Activated T-cell treated with anti-CD3 and anti-CD28 coated beads, Interleukin-2, amount 50 U/mL, for 72 hours (primary cell): ENCODE measurements at regions not wholly inside any gene's neighbourhood (a gene's known extent, or its start where the extent isn't known, plus 50 kb on each side); places are given as distances from the start of the nearest gene placed in this dataset.

ENCODE experiments used
- ATAC-seq, 2 donors: fragments of 150-1000 bp; cut with Tn5 transposase; replicated peaks in 1 of 2; 2 replicates each; pipeline ENCODE4 v1.10.0; 2021; ENCODE audit warnings: moderate library complexity in 2 of 2, mild to moderate bottlenecking in 1 of 2
- DNase-seq, 2 donors: peaks; one replicate each; pipeline ENCODE4 v3.0.0; 2021 to 2022; ENCODE audit warnings: mixed read lengths in 1 of 2
- H3K27ac Mint-ChIP-seq: one replicate; pipeline ENCODE4 v1.8.0; 2022; ENCODE audit warnings: mild to moderate bottlenecking, moderate library complexity, mixed read lengths
- H3K27me3 Mint-ChIP-seq: one replicate; pipeline ENCODE4 v1.8.0; 2022; ENCODE audit warnings: low read depth, mixed read lengths
- H3K36me3 Mint-ChIP-seq, 2 donors: one replicate each; pipeline ENCODE4 v1.8.0; 2022; ENCODE audit warnings: mixed read lengths in 2 of 2, mild to moderate bottlenecking in 1 of 2; ENCODE audit not compliant: insufficient read depth in 2 of 2
- H3K4me1 Mint-ChIP-seq: one replicate; pipeline ENCODE4 v1.8.0; 2022; ENCODE audit warnings: low read depth, mixed read lengths
- H3K4me3 Mint-ChIP-seq, 2 donors: one replicate each; pipeline ENCODE4 v1.8.0; 2022; ENCODE audit warnings: mild to moderate bottlenecking in 2 of 2, mixed read lengths in 2 of 2, moderate library complexity in 2 of 2
- H3K9me3 Mint-ChIP-seq, 2 donors: one replicate each; pipeline ENCODE4 v1.8.0; 2022; ENCODE audit warnings: mixed read lengths in 2 of 2

DNA sequence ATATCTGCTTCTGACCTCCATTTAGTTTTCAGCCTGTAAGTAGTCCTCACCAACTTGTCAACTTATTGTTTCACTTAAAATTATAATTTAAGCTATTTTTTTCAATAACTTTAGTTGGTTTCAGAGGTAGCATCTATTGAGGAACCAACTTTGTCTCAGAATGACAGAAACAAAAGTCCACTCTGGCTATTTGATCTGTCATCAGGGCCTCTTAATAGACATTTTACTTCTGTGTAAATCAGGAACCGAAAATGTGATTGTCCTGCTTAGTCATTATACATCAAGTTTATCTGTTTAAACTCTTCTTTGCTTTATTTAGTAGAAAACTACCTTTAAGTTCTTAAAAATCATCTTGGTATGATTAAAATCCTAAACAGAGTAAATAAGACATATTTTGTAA, 820.8 kb upstream of the EDIL3 start:
- DNase-seq (no peak), ATAC-seq (no peak)
- Mint-ChIP-seq H3K36me3 (peaks cover 0 to 3% of the 10 kb centered on the region in 2 donors), H3K9me3 (peaks cover 1 to 4% of the 10 kb centered on the region in 2 donors), H3K27me3 (no peaks in the 10 kb centered on the region), H3K4me3 (no peak overlapping the region), H3K27ac (no peak overlapping the region), H3K4me1 (no peaks in the 10 kb centered on the region)

DNA sequence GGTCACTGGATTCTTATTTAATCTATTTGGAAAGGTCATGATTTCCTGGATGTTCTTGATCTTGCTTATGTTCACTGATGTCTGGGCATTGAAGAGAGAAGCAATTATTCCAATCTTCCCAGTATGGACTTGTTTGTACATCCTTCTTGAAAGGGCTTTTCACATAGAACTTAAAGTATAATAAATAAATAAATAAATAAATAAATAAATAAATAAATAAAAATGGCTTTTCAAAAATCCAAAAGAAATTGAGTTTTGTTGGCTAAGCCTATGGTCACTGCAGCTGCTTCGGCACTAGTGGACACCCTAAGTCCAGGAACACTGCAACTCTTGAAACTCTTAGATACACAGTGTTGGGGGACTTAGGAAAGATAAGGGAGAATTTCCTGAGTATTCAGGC, 840.7 kb upstream of the EDIL3 start:
- no peak for DNase-seq
- Mint-ChIP-seq H3K4me1 (no peaks in the 10 kb centered on the region), H3K9me3 (peaks cover 5 to 8% of the 10 kb centered on the region in 2 donors), H3K27me3 (no peaks in the 10 kb centered on the region), H3K4me3 (no peak overlapping the region), H3K36me3 (no peaks in the 10 kb centered on the region), H3K27ac (no peak overlapping the region)
- no peak for ATAC-seq

DNA sequence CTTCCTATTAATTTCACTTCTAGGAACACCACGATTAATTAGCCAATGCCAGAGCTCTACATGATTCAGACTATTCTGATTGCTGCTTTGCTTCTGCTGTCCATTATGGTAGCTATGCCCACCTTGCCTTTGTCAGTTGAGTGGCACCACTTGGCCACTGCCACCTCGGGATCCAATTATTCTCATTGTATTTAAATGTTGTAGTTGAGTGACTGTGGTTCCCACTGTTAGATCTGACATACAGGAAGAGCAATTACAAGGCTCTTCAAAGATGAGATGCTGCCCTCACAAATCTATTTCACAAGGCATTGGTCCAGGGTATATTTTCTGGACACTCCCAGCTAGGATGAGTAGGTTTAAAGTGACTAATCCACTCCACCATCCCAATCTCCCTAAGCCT, 864.5 kb upstream of the EDIL3 start:
- H3K4me1 Mint-ChIP-seq = no peaks in the 10 kb centered on the region
- H3K4me3 Mint-ChIP-seq = no peak overlapping the region
- H3K27ac Mint-ChIP-seq = no peak overlapping the region
- DNase-seq (no peak), ATAC-seq (no peak)
- peaks cover 3 to 12% of the 10 kb centered on the region in 2 donors for H3K9me3 Mint-ChIP-seq
- H3K27me3 Mint-ChIP-seq = no peaks in the 10 kb centered on the region
- H3K36me3 Mint-ChIP-seq = no peaks in the 10 kb centered on the region

DNA sequence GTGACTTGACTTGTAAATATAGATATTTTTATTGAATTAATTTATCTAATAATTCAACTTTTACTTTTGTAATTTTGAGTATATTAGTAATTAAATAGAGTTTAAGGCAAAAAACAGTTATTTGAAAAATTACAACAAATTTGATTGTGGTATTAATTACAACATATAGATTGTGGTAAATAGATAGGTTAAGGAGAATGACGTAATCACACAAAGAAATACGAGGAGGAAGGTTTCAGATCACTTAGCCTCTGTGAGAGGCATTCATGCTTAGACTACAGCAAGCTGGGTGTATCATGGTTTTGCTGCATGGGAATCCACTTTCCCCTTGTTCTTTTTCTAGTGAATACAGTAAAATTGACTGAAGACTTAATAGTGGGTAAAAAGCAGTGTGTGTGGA, 878.4 kb upstream of the EDIL3 start:
- DNase-seq (no peak), ATAC-seq (no peak)
- H3K9me3 Mint-ChIP-seq = no peaks in the 10 kb centered on the region
- no peaks in the 10 kb centered on the region for H3K36me3 Mint-ChIP-seq
- H3K27ac Mint-ChIP-seq = no peak overlapping the region
- H3K4me3 Mint-ChIP-seq = no peak overlapping the region
- H3K4me1 Mint-ChIP-seq = no peaks in the 10 kb centered on the region
- H3K27me3 Mint-ChIP-seq = no peaks in the 10 kb centered on the region

DNA sequence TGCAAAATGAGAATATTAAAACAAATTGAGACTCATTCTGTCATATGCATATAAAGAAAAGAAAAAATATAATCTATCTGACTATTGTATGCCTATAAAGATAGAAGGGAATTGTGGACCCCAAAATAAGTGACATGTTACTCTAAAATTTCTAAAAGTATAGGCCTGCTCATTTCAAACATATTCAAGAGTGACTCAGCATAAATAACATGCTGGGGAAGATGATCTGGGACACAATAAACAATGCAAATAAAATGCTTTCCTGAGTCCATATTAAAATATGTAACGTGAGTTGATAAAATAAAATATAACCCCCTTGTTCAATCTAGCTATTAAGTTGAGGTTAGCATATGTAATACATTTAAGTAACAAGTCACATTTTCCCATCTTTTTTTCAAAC, 882.0 kb upstream of the EDIL3 start:
- ATAC-seq (no peak), DNase-seq (no peak)
- no peak overlapping the region for H3K27ac Mint-ChIP-seq
- H3K4me1 Mint-ChIP-seq = no peaks in the 10 kb centered on the region
- H3K27me3 Mint-ChIP-seq = no peaks in the 10 kb centered on the region
- no peak overlapping the region for H3K4me3 Mint-ChIP-seq
- peaks cover 0 to 2% of the 10 kb centered on the region in 2 donors for H3K9me3 Mint-ChIP-seq
- no peaks in the 10 kb centered on the region for H3K36me3 Mint-ChIP-seq

DNA sequence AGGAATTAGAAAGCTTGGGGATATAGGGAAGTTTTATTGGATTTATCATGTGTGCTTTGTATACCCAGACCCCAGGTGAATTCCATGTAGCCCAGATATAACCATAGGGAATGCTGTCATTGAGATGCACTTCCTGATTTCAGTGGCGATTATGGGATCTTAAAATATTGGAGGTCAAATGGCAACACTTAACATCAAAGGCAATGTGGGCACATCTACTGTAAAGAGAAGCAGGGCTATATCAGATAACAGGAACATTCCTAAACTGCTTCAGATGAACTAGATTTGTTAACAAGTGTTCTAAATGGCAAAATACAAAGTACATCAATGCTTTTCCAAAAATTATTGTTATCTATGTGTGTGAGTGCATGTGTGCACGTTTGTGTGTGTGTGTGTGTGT, 883.5 kb upstream of the EDIL3 start:
- ATAC-seq = no peak
- Mint-ChIP-seq H3K4me1 (no peaks in the 10 kb centered on the region), H3K36me3 (no peaks in the 10 kb centered on the region), H3K27ac (no peak overlapping the region), H3K27me3 (no peaks in the 10 kb centered on the region), H3K9me3 (peaks cover 0 to 2% of the 10 kb centered on the region in 2 donors), H3K4me3 (no peak overlapping the region)
- no peak for DNase-seq

DNA sequence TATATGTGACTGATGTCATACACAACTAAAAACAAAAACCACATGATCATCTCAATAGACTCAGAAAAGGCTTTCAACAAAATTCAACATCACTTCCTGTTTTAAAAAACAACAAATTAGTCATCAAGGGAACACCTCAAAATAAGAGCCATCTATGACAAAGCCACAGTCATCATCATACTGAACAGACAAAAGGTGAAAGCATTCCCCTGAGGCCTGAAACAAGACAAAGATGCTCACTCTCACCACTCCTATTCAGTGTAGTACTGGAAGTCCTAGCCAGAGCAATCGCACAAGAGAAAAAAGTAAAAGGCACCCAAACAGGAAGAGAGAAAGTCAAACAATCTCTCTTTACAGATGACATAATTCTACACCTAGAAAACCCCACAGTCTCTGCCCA, 893.5 kb upstream of the EDIL3 start:
- Mint-ChIP-seq H3K4me1 (no peaks in the 10 kb centered on the region), H3K27ac (no peak overlapping the region), H3K27me3 (no peaks in the 10 kb centered on the region), H3K4me3 (no peak overlapping the region), H3K9me3 (peaks cover 4 to 6% of the 10 kb centered on the region in 2 donors), H3K36me3 (peaks cover 1 to 2% of the 10 kb centered on the region in 2 donors)
- ATAC-seq = peak; percentile 70 to 87
- DNase-seq = no peak

DNA sequence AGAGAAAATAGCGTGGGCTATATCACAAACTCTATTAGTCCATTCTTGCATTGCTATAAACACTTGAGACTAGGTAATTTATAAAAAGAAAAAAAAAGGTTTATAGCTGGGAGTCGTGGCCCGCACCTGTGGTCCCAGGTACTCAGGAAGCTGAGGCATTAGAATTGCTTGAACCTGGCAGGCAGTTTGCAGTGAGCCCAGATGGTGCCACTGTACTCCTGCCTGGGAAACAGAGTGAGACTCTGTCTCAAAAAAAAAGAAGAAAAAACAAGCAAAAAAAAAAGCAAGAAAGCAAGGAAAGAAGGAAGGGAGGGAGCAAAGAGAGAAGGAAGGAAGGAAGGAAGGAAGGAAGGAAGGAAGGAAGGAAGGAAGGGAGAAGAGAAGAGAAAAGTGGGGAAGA, 904.2 kb upstream of the EDIL3 start:
- DNase-seq (no peak), ATAC-seq (no peak)
- H3K27me3 Mint-ChIP-seq = no peaks in the 10 kb centered on the region
- peaks cover 0 to 2% of the 10 kb centered on the region in 2 donors for H3K9me3 Mint-ChIP-seq
- H3K27ac Mint-ChIP-seq = no peak overlapping the region
- H3K36me3 Mint-ChIP-seq = no peaks in the 10 kb centered on the region
- H3K4me1 Mint-ChIP-seq = no peaks in the 10 kb centered on the region
- H3K4me3 Mint-ChIP-seq = no peak overlapping the region

DNA sequence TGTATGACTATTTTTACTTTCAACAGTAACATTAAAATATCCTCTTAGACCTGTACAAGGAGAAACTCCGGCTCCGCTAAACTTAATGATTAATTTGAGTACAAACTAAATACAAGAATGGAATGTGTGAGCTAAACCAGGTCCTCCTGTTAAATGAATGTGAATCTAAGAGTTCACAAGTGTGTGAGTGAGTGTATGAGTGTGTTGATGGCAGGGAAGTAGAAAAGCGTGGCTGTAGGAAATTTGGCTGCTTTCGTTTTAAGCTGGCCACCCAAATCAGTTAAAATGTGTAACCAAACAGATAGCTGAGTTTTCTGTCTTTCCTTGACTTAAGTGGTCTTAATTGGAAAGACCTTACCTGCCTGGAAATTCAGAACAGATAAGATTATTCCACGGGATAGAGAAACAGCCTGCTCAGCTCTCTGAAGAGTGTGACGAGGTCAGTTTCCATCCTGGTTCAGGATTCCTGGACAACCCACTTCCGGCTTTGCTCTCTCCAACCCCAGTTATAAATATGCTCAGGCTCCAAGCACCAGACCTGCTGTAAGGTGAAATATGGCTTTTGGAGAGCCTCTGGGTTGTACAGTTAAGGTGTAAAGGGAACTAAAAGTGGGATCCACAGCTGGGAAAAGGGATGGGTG, 908.6 kb upstream of the EDIL3 start:
- no peak overlapping the region for H3K4me3 Mint-ChIP-seq
- DNase-seq (no peak), ATAC-seq (no peak)
- no peak overlapping the region for H3K27ac Mint-ChIP-seq
- no peaks in the 10 kb centered on the region for H3K27me3 Mint-ChIP-seq
- H3K4me1 Mint-ChIP-seq = no peaks in the 10 kb centered on the region
- H3K36me3 Mint-ChIP-seq = no peaks in the 10 kb centered on the region
- peaks cover 0 to 2% of the 10 kb centered on the region in 2 donors for H3K9me3 Mint-ChIP-seq

DNA sequence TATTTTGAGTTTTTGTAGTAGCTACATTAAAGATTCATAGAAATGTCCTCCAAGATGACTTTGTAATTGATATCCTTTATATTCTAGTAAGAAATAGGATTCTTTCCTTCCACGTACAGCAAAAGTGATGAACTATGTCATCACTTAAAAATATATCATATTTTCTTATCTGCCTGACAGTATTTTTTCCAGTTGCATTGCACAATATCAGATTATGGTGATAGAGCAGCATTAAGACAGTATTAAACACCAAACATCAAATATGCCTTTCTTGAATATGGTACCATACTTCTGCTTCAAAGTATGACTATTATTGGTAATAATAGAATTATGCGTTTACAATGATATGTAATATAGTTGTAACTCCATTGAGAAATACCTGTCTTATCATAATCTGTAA, 919.8 kb upstream of the EDIL3 start:
- DNase-seq = no peak
- no peak for ATAC-seq
- peaks cover 2% of the 10 kb centered on the region in 2 donors for H3K9me3 Mint-ChIP-seq
- H3K27me3 Mint-ChIP-seq = no peaks in the 10 kb centered on the region
- H3K36me3 Mint-ChIP-seq = no peaks in the 10 kb centered on the region
- no peak overlapping the region for H3K27ac Mint-ChIP-seq
- no peak overlapping the region for H3K4me3 Mint-ChIP-seq
- H3K4me1 Mint-ChIP-seq = no peaks in the 10 kb centered on the region

DNA sequence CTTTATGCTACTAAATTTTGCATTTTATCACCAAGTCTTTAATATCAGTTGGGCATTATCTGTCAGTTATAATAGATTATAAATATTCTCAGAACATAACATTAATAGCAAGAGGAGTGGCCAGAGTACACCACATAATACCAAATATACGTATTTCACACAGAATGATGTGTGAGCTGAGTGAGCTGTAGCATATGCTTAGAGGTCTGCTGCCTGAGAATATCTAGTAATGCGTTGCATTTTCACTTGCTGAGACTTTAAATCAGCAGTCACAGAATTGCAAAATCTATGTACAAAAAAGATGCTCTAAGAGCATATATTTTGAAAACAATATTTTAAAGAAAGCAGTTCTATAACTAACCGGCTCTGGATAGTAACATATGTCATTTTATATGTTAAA, 921.1 kb upstream of the EDIL3 start:
- no peak overlapping the region for H3K4me3 Mint-ChIP-seq

DNA sequence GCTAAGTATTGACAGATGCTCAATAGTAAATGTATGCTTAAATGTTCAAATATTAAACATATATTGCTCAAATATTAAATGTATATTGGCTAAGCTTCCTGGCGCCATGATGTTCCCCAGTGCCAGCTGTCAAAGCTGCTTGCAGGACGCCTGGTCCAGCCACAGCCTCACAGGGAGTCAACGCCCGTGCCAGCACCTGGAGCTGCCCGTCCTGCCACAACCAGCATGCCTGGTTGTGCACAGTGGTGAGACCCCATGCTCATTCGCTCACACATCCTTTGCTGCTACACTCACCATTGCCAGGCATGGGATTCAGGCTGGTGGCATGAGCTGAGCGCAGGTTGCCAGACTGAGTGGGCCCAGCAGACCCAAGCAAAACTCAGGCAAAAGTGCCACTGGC, 926.9 kb upstream of the EDIL3 start:
- no peaks in the 10 kb centered on the region for H3K4me1 Mint-ChIP-seq
- peaks cover 0 to 2% of the 10 kb centered on the region in 2 donors for H3K9me3 Mint-ChIP-seq
- H3K4me3 Mint-ChIP-seq = no peak overlapping the region
- ATAC-seq = no peak
- DNase-seq = no peak
- no peak overlapping the region for H3K27ac Mint-ChIP-seq
- H3K36me3 Mint-ChIP-seq = no peaks in the 10 kb centered on the region
- H3K27me3 Mint-ChIP-seq = no peaks in the 10 kb centered on the region

More for the DNA sequence above, 921.1 kb upstream of the EDIL3 start:
- no peak overlapping the region for H3K27ac Mint-ChIP-seq
- H3K9me3 Mint-ChIP-seq = peaks cover 2% of the 10 kb centered on the region in 2 donors
- no peaks in the 10 kb centered on the region for H3K27me3 Mint-ChIP-seq
- ATAC-seq (no peak), DNase-seq (no peak)
- no peaks in the 10 kb centered on the region for H3K4me1 Mint-ChIP-seq
- H3K36me3 Mint-ChIP-seq = no peaks in the 10 kb centered on the region

DNA sequence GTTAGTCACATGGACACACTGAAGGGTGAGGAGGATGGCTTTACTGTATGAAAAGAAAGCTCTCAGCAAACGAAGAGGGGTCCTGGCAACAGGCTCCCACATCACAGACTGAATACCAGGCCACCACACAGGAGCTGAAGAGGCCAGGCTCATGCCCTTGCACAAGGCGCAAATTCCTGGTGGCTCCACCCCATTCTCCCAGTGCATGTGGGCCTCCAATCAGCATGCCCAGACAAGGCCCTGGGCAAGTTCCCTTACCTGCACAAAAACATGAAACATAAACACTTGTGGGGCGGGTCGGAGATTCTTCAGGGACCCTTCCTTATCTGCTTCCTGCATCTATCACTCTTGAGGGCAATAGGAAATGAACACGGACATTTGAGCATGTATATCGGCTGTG, 935.8 kb upstream of the EDIL3 start:
- H3K36me3 Mint-ChIP-seq = no peaks in the 10 kb centered on the region
- no peaks in the 10 kb centered on the region for H3K4me1 Mint-ChIP-seq
- H3K27me3 Mint-ChIP-seq = no peaks in the 10 kb centered on the region
- H3K9me3 Mint-ChIP-seq = peaks cover 2 to 3% of the 10 kb centered on the region in 2 donors
- DNase-seq (no peak), ATAC-seq (no peak)
- no peak overlapping the region for H3K4me3 Mint-ChIP-seq
- H3K27ac Mint-ChIP-seq = no peak overlapping the region

DNA sequence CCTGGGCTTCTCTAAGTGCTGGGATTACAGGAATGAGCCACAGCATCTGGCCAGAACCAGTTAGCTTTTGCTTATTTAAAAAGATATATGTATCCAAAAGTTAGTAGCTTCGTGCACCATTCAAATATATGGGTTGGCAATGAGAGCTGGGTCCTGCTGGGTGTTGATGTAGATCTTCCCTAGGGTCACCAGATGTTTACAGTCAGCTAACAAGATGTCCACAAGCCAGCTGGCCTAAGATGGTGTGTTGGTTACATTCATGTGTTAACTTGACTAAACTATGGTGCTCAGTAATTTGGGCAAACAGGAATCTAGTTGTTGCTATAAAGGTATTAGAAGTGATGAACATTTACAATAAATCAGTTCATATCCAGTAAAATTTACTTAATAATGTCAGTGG, 948.6 kb upstream of the EDIL3 start:
- DNase-seq = no peak
- Mint-ChIP-seq H3K9me3 (peaks cover 0 to 3% of the 10 kb centered on the region in 2 donors), H3K27me3 (no peaks in the 10 kb centered on the region), H3K36me3 (no peaks in the 10 kb centered on the region), H3K4me1 (no peaks in the 10 kb centered on the region), H3K4me3 (no peak overlapping the region), H3K27ac (no peak overlapping the region)
- no peak for ATAC-seq
